ENCODE measurements at regions not wholly inside any gene's neighbourhood (a gene's known extent, or its start where the extent isn't known, plus 50 kb on each side); places are given as distances from the start of the nearest gene placed in this dataset.

GRCh38 chr11:93267383-93267782, 63.2 kb upstream of the DEUP1 start:
- Histone ChIP-seq H3K27me3 (ENCODE audit: control insufficient read depth in 2 of 2, insufficient read depth in 2 of 2, low read length in 2 of 2) (no peaks in the 10 kb centered on the region), H3K27ac (ENCODE audit: low read depth in 1 of 2, low read length in 2 of 2) (no peak overlapping the region), H3K79me2 (ENCODE audit: insufficient read depth, low read length) (no peaks in the 10 kb centered on the region), H3K9ac (ENCODE audit: insufficient read depth, low read length, poor library complexity, severe bottlenecking) (no peak overlapping the region), H3K36me3 (replicated peaks in 1 of 2; ENCODE audit: control insufficient read depth in 1 of 2, insufficient read depth in 2 of 2, low read length in 2 of 2) (no peaks in the 10 kb centered on the region), H3K4me1 (ENCODE audit: control insufficient read depth in 1 of 2, insufficient read depth in 2 of 2, low read length in 2 of 2) (no peaks in the 10 kb centered on the region), H3K9me3 (replicated peaks in 1 of 2; ENCODE audit: control insufficient read depth in 1 of 2, insufficient read depth in 1 of 2, low read length in 2 of 2) (no peaks in the 10 kb centered on the region), H2AFZ (ENCODE audit: insufficient read depth, low read depth, low read length, poor library complexity, severe bottlenecking) (no peak overlapping the region), H4K20me1 (ENCODE audit: insufficient read depth, low read length) (no peaks in the 10 kb centered on the region), H3K4me2 (replicated peaks; ENCODE audit: extremely low read depth, low read length, poor library complexity, severe bottlenecking) (no peak overlapping the region), H3K4me3 (replicated peaks in 1 of 3; ENCODE audit: low read depth in 2 of 3, low read length in 3 of 3) (no peak overlapping the region)
- Mint-ChIP-seq H3K9me3 (peaks cover 3 to 17% (median 13%) of the 10 kb centered on the region in 7 donors), H3K36me3 (no peaks in the 10 kb centered on the region), H3K4me3 (no peak overlapping the region), H3K27me3 (ENCODE audit: low read depth in 3 of 3) (peaks cover 0 to 6% (median 1%) of the 10 kb centered on the region in 3 donors), H3K4me1 (no peaks in the 10 kb centered on the region), H3K27ac (no peak overlapping the region)
- DNase-seq: no peak
- no peak for TF ChIP-seq CTCF (IDR thresholded peaks at IDR 0.05)
- 98% methylated on average over 4 of the region's 5 CpGs for WGBS (ENCODE audit: insufficient coverage)
- intact Hi-C loops (cut with micrococcal nuclease): no loop called here

GRCh38 chr11:93268287-93269040, 62.1 kb upstream of the DEUP1 start:
- Histone ChIP-seq H3K4me2 (replicated peaks; ENCODE audit: extremely low read depth, low read length, poor library complexity, severe bottlenecking) (no peak overlapping the region), H4K20me1 (ENCODE audit: insufficient read depth, low read length) (no peaks in the 10 kb centered on the region), H3K4me3 (replicated peaks in 1 of 3; ENCODE audit: low read depth in 2 of 3, low read length in 3 of 3) (no peak overlapping the region), H3K4me1 (ENCODE audit: control insufficient read depth in 1 of 2, insufficient read depth in 2 of 2, low read length in 2 of 2) (no peaks in the 10 kb centered on the region), H3K27ac (ENCODE audit: low read depth in 1 of 2, low read length in 2 of 2) (no peak overlapping the region), H3K36me3 (replicated peaks in 1 of 2; ENCODE audit: control insufficient read depth in 1 of 2, insufficient read depth in 2 of 2, low read length in 2 of 2) (no peaks in the 10 kb centered on the region), H3K9ac (ENCODE audit: insufficient read depth, low read length, poor library complexity, severe bottlenecking) (no peak overlapping the region), H3K9me3 (replicated peaks in 1 of 2; ENCODE audit: control insufficient read depth in 1 of 2, insufficient read depth in 1 of 2, low read length in 2 of 2) (no peaks in the 10 kb centered on the region), H3K27me3 (ENCODE audit: control insufficient read depth in 2 of 2, insufficient read depth in 2 of 2, low read length in 2 of 2) (no peaks in the 10 kb centered on the region), H3K79me2 (ENCODE audit: insufficient read depth, low read length) (no peaks in the 10 kb centered on the region), H2AFZ (ENCODE audit: insufficient read depth, low read depth, low read length, poor library complexity, severe bottlenecking) (no peak overlapping the region)
- Mint-ChIP-seq H3K27ac (no peak overlapping the region), H3K4me3 (no peak overlapping the region), H3K9me3 (peaks cover 3 to 17% (median 13%) of the 10 kb centered on the region in 7 donors), H3K27me3 (ENCODE audit: low read depth in 3 of 3) (peaks cover 0 to 6% (median 1%) of the 10 kb centered on the region in 3 donors), H3K36me3 (no peaks in the 10 kb centered on the region), H3K4me1 (no peaks in the 10 kb centered on the region)
- no peak for TF ChIP-seq CTCF (IDR thresholded peaks at IDR 0.05)
- no peak for DNase-seq
- intact Hi-C loops (cut with micrococcal nuclease): no loop called here
- WGBS (ENCODE audit: insufficient coverage): 38% methylated on average over 2 of the region's 6 CpGs

Measured in CD14-positive monocyte (primary cell).